ENCODE measurements at regions not wholly inside any gene's neighbourhood (a gene's known extent, or its start where the extent isn't known, plus 50 kb on each side); places are given as distances from the start of the nearest gene placed in this dataset. TPM values are rescaled to one million over a fixed set of nuclear protein-coding genes. Genes with fewer than 3 reads are reported as not detected.

DNA sequence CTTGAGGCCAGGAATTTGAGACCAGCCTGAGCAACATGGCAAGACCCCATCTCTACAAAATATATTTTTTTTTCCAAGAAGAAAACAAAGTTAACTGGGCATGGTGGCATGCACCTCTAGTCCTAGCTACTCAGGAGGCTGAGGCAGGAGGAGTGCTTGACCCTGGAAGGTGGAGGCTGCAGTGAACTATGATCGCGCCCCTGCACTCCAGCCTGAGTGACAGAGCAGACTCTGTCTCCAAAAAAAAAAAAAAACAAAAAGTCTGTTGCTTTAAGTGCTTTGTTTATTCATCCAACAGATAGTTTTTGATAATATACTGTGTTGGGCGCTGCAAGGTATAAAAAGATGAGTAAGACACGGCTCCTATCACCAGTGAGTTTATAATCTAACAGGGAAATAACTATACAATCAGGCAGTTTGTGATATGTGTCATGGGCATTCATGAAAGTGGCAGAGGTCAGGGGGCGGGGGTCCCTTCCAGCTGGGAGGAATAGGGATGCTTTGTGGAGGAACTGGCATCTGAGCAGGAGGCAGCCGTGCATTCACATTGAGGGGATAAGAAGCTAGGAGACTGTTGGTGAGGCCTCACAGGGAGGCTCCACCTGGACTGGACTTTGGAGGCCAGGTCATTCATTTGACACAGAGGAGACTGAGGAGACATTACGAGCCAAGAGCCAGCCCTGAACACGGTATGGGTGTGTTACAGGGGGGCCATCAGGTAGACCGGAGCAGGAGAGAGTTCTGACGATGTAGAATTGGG is 67.3 kb upstream of the ERRFI1 start:
- DNase-seq (ENCODE audit: low read depth in 2 of 3, low spot score in 2 of 3) = no peak

DNA sequence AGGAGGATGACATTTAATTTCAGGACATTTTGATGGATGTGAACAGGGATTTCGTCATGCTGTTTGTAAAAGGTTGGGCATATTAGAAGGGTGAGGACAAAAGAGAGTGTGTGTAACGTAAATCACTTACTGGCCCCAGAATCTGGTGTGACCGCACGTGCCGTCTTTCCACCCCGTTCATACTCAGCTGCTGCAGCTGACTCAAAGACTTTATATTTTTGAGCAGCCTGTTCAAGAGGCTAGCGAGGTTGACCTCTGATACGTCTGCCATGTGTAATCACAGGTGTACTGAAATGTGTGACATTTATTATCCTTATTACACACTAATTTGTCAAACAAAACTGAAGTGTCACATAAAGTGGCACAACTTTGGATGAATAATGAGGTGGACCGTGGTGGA is 66.5 kb upstream of the ERRFI1 start:
- no peak for DNase-seq (ENCODE audit: low read depth in 2 of 3, low spot score in 2 of 3)

GRCh38 chr1:8091691-8092090 is 65.6 kb upstream of the ERRFI1 start:
- DNase-seq (ENCODE audit: low read depth in 2 of 3, low spot score in 2 of 3) = no peak

DNA sequence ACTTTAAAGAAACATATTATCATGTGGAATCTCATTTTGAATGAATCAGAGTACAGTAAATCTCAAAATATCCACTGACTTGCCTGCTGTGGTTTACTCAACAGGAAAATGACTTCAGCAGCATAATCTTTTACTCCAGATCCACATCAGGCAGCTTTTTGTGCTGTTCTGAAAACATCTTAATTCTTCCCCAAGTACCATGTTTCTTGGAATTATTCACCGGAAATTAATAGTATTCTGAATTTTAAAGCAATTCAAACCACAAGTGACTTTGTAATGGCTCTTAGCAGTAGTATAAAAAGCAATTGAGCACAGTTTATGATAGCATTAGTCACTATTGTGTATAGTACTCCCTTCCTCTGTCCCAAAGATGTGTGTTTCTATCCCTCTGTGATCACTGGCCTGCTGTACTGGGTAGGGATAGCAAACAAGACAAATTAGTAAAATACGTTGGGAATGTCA is 64.2 kb upstream of the ERRFI1 start:
- DNase-seq (ENCODE audit: low read depth in 2 of 3, low spot score in 2 of 3) = no peak

GRCh38 chr1:8089535-8090228 is 63.6 kb upstream of the ERRFI1 start:
- no peak for DNase-seq (ENCODE audit: low read depth in 2 of 3, low spot score in 2 of 3)

DNA sequence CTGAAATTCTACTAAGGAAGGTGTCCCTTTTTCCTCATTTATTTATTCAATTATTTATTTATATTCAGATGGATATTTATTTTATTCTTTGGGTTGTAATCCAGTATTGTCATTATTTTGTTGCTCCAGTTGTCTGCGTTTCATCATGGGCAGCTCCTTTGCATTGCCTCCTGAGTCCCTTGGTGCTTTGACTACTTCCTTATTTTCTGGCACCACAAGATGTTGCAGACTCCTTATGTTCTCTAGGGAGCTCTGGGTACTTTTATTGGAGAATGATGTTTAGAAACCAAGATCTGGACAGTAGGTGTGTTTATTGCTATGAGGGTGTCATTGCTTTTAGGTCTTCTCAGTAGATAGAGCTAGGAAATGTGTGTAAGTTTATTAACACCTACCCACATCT is 59.9 kb upstream of the ERRFI1 start:
- peak in 1 of 3 donors; percentile 5 for DNase-seq (ENCODE audit: low read depth in 2 of 3, low spot score in 2 of 3)

DNA sequence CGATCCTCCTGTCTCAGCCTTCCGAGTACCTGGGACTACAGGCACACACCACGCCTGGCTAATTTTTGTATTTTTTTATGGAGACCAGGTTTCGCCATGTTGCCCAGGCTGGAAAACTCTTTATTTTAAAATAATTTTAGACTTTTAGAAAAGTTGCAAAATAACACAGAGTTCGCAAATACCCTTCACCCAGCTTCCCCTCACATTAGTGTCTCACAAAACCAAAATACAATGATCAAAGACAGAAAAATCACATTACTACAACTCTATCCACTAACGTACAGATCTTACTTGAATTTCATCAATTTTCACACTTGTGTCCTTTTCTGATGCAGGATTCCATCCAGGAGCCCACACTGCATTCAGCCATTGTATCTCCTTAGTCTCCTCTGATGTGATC is 58.8 kb upstream of the ERRFI1 start:
- no peak for DNase-seq (ENCODE audit: low read depth in 2 of 3, low spot score in 2 of 3)

GRCh38 chr1:8083739-8084484 is 57.8 kb upstream of the ERRFI1 start:
- no peak for DNase-seq (ENCODE audit: low read depth in 2 of 3, low spot score in 2 of 3)

- no peak for DNase-seq (ENCODE audit: low read depth in 2 of 3, low spot score in 2 of 3)
Observed at GRCh38 chr1:8082945-8083344, 56.8 kb upstream of the ERRFI1 start.

GRCh38 chr1:8078176-8078671 is 52.1 kb upstream of the ERRFI1 start:
- no peak for DNase-seq (ENCODE audit: low read depth in 2 of 3, low spot score in 2 of 3)

DNA sequence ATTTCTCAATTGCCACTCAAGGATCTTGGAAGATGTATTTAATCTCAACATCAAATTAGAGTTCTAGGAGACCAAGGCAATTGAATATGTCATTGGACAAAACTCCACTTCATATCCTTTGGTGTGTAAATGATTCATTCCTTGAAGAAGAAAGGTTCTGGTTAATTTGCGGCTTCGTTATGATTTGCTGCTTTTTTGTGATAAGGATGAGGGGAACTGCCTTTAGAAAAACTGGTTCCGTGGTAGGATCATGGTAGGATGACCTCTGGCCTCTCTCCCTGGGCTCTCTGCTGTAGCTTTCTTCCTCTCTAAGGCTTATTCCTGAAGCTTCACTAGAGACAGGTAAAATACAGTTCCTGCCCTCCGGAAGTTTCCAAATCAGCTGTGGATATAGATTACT is 51.5 kb upstream of the ERRFI1 start:
- DNase-seq (ENCODE audit: low read depth in 2 of 3, low spot score in 2 of 3) = no peak

- no peak for DNase-seq (ENCODE audit: low read depth in 2 of 3, low spot score in 2 of 3)
Observed at GRCh38 chr1:8077120-8077573, 51.0 kb upstream of the ERRFI1 start.

DNA sequence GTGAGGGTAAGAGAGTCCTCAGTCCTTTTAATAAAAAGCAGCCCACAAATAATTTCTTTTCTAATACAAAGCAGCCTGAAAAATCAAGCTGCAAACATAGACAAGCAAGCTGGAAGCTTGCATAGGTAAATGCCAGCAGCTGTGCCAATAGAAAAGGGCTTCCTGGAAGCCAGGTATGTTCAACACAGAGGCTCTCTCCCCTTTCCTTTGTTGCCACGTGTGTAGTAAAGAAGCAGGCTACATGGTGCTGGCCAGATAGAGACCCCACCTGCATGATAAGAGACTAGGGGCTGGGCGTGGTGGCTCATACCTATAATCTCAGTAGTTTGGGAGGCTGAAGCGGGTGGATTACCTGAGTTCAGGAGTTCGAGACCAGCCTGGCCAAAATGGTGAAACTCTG is 50.1 kb upstream of the ERRFI1 start:
- DNase-seq (ENCODE audit: low read depth in 2 of 3, low spot score in 2 of 3) = no peak

Small RNA genes lying in the stretch of these regions (small RNA-seq; reads per million reads assigned to genes)
- gene RNU1-7P = not detected

All from hematopoietic multipotent progenitor cell (in vitro differentiated cells).